Mesodermal cell (in vitro differentiated cells): ENCODE measurements at regions not wholly inside any gene's neighbourhood (a gene's known extent, or its start where the extent isn't known, plus 50 kb on each side); places are given as distances from the start of the nearest gene placed in this dataset.
"Not testable (repeated sequence)": the region's sequence is repeated elsewhere in the genome, so short reads cannot be mapped to it uniquely, and the experiment has no call there.

Experiments
- H3K27ac ChIP-seq: 2 replicates; pipeline ENCODE4 v1.7.0; 2013; ENCODE audit warnings: mild to moderate bottlenecking, low read depth, low read length, moderate library complexity; ENCODE audit not compliant: severe bottlenecking
- H3K36me3 ChIP-seq: 2 replicates; pipeline ENCODE4 v1.7.1; 2013; ENCODE audit warnings: mild to moderate bottlenecking, low read length, moderate library complexity; ENCODE audit not compliant: control insufficient read depth, insufficient read depth
- H3K4me1 ChIP-seq: one replicate; pipeline ENCODE4 v1.7.1; 2013; ENCODE audit warnings: mild to moderate bottlenecking, low read length; ENCODE audit not compliant: insufficient read depth, control insufficient read depth, poor library complexity, severe bottlenecking
- H3K4me3 ChIP-seq: 2 replicates; pipeline ENCODE4 v1.7.0; 2013; ENCODE audit warnings: low read length, control low read depth, mild to moderate bottlenecking; ENCODE audit not compliant: insufficient read depth, poor library complexity, severe bottlenecking; ENCODE audit errors: extremely low read depth
- H3K9me3 ChIP-seq: 2 replicates; pipeline ENCODE4 v1.7.1; 2013; ENCODE audit warnings: mild to moderate bottlenecking, low read length, moderate library complexity; ENCODE audit not compliant: control insufficient read depth
- WGBS, 2 experiments: methylation state at CpG; one replicate each; pipeline ENCODE4 v1.1.5; 2013; ENCODE audit warnings: missing lambda C conversion rate in 2 of 2; ENCODE audit not compliant: insufficient coverage in 2 of 2; 5-methylcytosine and 5-hydroxymethylcytosine counted together

DNA sequence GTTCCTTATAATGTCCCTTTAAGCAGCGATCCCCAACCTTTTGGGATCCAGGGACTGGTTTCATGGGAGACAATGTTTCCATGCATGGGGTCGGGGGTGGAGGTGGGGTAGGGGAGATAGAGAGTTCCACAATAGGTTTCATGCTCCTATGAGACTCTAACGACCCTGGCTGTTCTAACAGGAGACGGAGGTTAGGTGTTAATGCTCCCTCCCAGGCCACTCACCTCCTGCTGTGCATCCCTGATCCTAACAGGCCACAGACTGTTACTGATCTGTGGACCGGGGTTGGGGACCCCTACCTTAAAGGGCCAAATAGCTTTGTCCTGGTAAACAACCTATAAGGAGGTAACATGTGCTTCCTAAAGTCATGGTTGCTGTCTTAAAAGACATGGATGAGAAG is 602.5 kb upstream of the RGMB start:
- Histone ChIP-seq H3K9me3 (no peaks in the 10 kb centered on the region), H3K27ac (no peak overlapping the region), H3K4me1 (no peaks in the 10 kb centered on the region), H3K4me3 (no peak overlapping the region), H3K36me3 (no peaks in the 10 kb centered on the region)
- 20 to 100% methylated on average over 1 to 2 of the region's 5 CpGs for WGBS, 2 experiments

DNA sequence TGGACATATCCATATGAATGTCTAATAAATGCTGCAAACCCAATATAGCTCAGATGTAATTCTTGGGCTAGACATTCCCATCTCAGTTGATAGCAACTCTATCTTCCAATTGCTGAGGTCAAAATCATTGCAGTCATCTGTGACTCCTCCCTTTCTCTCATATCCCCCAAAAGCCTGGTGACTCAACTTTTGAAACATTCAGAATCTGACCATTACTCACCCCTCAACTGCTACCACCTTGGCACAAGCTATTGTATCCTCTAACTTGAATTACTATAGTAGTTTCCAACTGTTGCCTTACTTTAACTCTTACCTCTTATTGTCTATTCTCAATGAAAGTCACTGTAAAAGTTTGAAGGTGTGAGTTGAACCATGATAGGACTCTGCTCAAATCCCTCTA is 600.1 kb upstream of the RGMB start:
- no peak overlapping the region for H3K27ac ChIP-seq
- H3K36me3 ChIP-seq: no peaks in the 10 kb centered on the region
- H3K4me1 ChIP-seq: no peaks in the 10 kb centered on the region
- H3K9me3 ChIP-seq: no peaks in the 10 kb centered on the region
- no peak overlapping the region for H3K4me3 ChIP-seq

DNA sequence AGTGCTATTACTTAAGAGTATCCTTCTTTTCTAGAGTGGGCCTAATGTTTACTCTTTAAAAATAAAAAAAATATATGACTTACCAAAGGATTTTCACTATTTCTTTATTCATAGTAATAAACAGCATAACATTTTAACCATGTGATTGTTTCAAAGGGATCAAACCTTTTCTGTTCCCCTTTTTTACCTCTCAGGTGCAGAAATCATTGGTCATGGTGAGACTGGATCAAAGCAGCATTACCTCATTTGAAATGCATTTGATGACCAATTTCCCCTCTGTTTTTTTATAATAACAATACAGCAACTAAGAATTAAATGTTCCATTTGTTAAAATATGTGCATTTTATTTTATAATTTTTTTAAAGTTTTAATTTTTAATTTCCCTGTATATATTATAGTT is 598.0 kb upstream of the RGMB start:
- Histone ChIP-seq H3K4me1 (no peaks in the 10 kb centered on the region), H3K36me3 (no peaks in the 10 kb centered on the region), H3K9me3 (no peaks in the 10 kb centered on the region), H3K27ac (no peak overlapping the region), H3K4me3 (no peak overlapping the region)

GRCh38 chr5:98179791-98180755 is 593.4 kb upstream of the RGMB start:
- Histone ChIP-seq H3K27ac (no peak overlapping the region), H3K4me1 (no peaks in the 10 kb centered on the region), H3K36me3 (no peaks in the 10 kb centered on the region), H3K4me3 (no peak overlapping the region), H3K9me3 (no peaks in the 10 kb centered on the region)
- WGBS, 2 experiments: 74 to 86% methylated on average over 5 to 6 of the region's 8 CpGs

DNA sequence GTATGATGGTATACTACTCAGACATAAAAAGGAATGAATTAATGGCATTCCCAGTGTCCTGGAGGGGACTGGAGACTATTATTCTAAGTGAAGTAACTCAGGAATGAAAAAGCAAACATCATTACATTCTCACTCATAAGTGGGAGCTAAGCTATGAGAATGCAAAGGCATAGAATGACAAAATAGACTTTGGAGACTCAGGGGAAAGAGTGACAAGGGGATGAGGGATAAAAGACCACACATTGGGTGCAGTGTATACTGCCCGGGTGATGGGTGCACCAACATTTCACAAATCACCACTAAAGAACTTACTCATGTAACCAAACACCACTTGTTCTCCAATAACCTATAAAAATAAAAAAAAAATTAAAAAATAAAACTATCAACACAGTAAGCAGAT is 587.3 kb upstream of the RGMB start:
- no peaks in the 10 kb centered on the region for H3K36me3 ChIP-seq
- no peaks in the 10 kb centered on the region for H3K4me1 ChIP-seq
- no peak overlapping the region for H3K27ac ChIP-seq
- H3K9me3 ChIP-seq: no peaks in the 10 kb centered on the region
- WGBS, 2 experiments: no CpG with 5 or more reads among the region's 1 CpG
- H3K4me3 ChIP-seq: no peak overlapping the region

DNA sequence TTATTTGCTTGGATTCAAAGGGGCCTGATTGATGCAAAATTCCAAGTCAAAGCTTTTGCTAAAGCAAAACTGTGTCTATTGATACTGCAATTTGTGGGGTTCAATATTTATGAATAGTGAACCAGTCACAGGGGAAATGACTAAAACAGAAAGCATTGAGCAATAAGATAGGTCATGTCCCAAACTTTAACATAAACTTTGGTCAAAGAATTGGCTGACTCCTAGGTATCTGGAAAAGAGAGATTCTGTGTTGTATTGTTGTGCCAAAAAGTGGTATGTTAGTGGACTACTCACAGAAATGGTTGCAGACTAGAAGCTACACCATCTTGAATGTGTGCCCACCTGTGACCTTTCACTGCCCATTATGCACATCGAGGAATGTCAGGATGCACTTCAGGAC is 585.5 kb upstream of the RGMB start:
- no peaks in the 10 kb centered on the region for H3K36me3 ChIP-seq
- WGBS, 2 experiments: 80% methylated on average over 1 of the region's 1 CpG; no CpG with 5 or more reads in 1 of the 2 experiments

GRCh38 chr5:98190344-98190743 is 583.1 kb upstream of the RGMB start:
- not testable (repeated sequence) for H3K9me3 ChIP-seq, H3K27ac ChIP-seq, H3K4me1 ChIP-seq, H3K36me3 ChIP-seq, H3K4me3 ChIP-seq
- WGBS, 2 experiments: no CpG with 5 or more reads among the region's 4 CpGs

More for the DNA sequence above, 585.5 kb upstream of the RGMB start:
- H3K9me3 ChIP-seq: no peaks in the 10 kb centered on the region
- no peak overlapping the region for H3K4me3 ChIP-seq
- no peak overlapping the region for H3K27ac ChIP-seq
- no peaks in the 10 kb centered on the region for H3K4me1 ChIP-seq

- no peak overlapping the region for H3K4me3 ChIP-seq
- no peak overlapping the region for H3K27ac ChIP-seq
- WGBS, 2 experiments: 72% methylated on average over 2 of the region's 3 CpGs; no CpG with 5 or more reads in 1 of the 2 experiments
- H3K36me3 ChIP-seq: no peaks in the 10 kb centered on the region
- H3K9me3 ChIP-seq: no peaks in the 10 kb centered on the region
- no peaks in the 10 kb centered on the region for H3K4me1 ChIP-seq
These were observed 579.3 kb upstream of the RGMB start for GRCh38 chr5:98193921-98194760.

DNA sequence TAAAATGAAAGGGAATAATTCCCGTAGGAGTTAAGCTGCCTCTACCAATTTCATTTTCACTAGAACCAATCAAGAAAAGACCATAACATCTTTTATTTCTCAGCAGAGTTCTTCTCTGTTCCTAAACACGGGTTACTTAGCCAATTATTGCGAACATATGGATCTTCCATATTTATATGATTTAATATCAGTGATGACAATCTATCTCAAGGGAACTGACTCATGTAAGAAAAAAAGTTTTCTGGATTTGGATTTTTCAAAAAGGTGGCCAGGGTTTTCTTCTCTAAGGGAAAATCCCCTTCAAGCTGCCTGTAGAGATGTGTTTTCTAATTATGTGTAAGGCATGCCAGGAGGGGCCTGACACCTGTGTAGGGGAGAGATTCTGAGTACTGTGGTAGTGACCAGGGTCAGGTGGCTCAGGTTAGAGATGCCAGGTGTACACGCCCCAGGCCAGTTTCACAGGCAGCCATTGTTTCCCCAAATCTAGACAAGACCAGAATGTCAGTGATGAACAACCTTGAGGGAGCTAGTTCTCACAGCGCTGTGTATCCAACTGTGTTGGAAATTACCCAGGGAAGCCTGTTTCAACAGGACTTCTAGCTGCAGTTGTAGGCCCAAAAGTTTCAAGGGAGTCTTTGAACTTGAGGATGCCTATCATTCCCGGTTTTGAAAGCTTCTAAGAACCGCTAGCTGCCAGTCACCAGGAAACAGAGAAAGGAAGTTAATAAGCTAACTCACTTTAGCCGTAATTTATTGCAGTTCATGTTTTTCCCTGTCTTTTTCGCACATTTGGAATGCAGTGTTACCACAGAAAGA is 572.5 kb upstream of the RGMB start:
- H3K36me3 ChIP-seq: no peaks in the 10 kb centered on the region
- H3K9me3 ChIP-seq: no peaks in the 10 kb centered on the region
- H3K4me3 ChIP-seq: no peak overlapping the region
- no peak overlapping the region for H3K27ac ChIP-seq
- 80 to 92% methylated on average over 6 to 7 of the region's 9 CpGs for WGBS, 2 experiments
- H3K4me1 ChIP-seq: no peaks in the 10 kb centered on the region

GRCh38 chr5:98204798-98205197 is 568.7 kb upstream of the RGMB start:
- H3K4me3 ChIP-seq: no peak overlapping the region
- no peaks in the 10 kb centered on the region for H3K4me1 ChIP-seq
- H3K36me3 ChIP-seq: no peaks in the 10 kb centered on the region
- 88% methylated on average over 1 of the region's 1 CpG; no CpG with 5 or more reads in 1 of the 2 experiments for WGBS, 2 experiments
- H3K27ac ChIP-seq: no peak overlapping the region
- H3K9me3 ChIP-seq: no peaks in the 10 kb centered on the region
